ENCODE measurements at regions not wholly inside any gene's neighbourhood (a gene's known extent, or its start where the extent isn't known, plus 50 kb on each side); places are given as distances from the start of the nearest gene placed in this dataset.

- TF ChIP-seq POLR2A (IDR thresholded peaks at IDR 0.05) = no peak
- no peak for TF ChIP-seq CTCF (IDR thresholded peaks at IDR 0.05)
Observed at GRCh38 chr9:135268031-135268430, 180.6 kb downstream of the OLFM1 start.

All from vagina (tissue), 2 donors.